HG02938 (cell line): ENCODE measurements at regions not wholly inside any gene's neighbourhood (a gene's known extent, or its start where the extent isn't known, plus 50 kb on each side); places are given as distances from the start of the nearest gene placed in this dataset.
"Not testable (repeated sequence)": the region's sequence is repeated elsewhere in the genome, so short reads cannot be mapped to it uniquely, and the experiment has no call there.

Source experiments
- ATAC-seq: cut with Tn5 transposase; IDR thresholded peaks from one replicate; pipeline ENCODE4 v1.9.1; 2021; ENCODE audit warnings: mild to moderate bottlenecking, moderate library complexity; ENCODE audit not compliant: unreplicated experiment

DNA sequence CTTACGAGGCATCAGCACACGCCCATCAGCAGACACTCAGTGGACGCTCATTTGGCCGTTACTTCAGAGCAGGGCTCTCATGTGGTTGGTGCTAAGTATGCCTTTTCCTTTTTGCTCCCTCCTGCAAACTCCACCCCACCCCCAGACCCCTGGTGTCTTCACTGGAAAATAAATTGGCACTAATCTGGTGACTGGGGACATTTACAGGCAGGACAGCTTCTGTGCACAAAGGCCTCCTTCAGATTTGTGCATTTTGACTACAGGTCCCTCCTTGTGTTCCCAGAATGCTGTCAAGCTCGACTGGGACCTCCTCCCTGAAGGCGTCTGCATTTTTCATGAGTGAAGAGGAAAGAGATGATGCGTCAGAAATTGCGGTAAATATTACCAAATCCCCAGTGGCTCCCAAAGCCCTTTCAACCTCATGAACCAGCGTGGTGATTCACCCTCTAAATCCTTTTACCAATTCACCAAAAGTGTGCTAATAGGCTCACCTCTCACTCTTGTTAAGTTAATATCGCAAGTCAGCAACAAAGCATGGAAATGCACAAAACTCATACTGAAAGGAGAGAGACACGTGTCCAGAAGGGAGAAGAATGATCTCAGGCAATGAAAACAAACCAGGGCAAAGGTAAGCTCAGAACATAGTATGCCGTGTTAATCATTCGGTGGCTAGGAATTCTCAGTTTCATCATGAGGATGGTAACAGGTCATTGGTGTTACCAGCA lies 119.0 kb downstream of the NKX6-1 start:
- no peak for ATAC-seq

DNA sequence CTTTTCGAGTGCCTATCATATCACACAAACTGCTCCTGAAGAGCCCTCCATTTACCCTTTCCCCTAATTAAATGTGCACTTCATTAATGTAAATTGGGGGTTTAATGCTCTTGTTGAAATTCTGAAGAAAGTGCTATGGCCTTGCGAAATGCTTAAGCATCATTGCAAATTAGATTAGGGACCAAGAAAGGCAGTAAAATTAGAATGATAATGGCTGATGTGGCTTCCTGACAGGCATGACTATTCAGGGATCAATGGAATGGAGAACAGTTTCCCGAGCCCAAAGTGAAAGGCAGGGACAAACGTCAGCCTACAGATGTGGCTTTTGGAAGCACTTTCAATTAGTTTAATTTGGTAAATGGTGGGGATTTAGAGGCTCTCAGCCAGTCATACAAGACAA lies 120.1 kb downstream of the NKX6-1 start:
- ATAC-seq, result no peak

DNA sequence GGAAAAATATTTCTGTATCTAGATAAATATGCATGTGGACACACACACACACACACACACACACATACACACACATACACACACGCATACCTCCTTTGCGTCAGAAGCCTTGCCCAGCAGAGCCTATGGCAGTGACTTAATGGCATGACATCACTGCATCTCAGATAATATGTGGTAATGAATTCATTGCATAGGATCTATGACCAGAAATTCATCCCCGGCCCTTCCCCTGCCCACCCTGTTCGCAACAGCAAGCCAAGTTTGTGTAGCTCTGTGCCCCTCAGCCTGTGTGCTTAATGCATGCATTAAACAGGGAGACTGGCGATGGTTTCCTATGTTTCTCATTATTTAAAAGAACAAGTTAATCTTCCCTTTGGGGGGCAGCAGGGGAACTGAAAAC lies 120.7 kb downstream of the NKX6-1 start:
- no peak for ATAC-seq

DNA sequence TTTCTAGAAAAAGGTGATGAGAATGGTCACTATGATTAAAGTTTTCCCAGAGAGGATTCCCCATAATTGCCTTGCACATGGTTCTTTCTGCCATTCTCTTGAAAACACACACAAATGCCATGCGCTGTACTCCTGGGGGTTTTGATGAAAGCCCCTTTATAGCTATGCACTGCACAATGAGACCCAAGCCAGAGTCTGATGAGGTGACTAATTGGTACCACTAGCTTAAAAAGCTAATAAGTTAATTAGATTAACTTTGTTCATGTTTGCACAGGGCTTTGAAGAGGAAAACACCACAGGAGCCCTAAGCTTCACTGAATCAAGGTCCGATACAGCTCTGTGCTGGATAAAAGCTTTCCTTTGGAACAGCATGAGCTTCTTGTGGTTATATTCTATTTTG lies 132.2 kb downstream of the NKX6-1 start:
- ATAC-seq, result no peak

DNA sequence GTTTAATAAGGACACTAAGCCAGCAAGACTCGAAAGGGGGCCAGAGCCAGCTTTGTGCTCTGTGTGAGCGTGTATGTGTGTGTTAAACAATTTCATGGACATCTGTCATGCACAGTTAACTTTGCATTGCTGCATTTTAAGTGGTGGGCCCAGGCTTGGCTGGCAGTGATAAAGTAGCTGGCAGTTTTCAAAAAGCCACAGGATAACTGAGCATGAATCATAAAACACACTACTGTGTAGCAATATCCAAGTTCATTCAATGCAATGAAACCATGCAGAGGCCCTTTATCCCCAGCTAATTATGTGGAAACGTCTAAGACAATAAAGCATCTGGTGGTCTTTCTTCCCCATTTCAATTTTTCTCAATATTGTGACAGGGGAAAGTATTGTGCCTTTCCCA lies 132.9 kb downstream of the NKX6-1 start:
- ATAC-seq, result no peak

DNA sequence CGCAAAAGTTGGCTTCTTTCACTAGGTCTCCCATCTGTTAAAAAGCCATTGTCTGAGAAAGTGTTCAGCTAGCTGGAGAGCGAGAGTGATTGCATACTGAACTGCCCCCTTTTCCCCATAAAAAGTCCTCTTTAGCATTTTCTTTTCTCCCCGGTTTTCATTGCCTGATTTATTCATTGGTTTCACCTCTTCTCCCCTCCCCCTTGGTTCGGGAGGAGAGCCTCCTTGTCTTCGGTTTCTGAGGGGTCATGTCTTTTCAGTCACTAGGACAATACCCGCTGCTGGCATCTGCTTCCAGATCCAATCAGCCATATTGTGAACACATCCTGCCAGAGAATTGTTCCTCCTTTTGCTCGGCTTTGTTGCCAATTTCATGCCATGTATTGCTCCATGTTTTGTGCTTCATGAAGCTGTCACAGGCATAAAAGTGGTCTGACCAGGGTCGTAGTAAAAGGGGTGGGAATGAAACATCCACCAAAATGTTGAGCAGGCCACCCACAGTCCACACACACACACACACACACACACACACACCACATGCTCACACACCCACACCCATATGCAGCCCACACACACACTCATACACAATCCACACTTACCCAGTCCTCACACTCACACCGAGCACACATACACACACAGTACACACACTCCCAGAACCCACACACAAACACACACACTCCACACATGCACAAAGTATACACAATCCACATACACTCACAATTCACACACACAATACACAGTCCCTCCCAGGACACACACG lies 136.0 kb downstream of the NKX6-1 start:
- ATAC-seq, result no peak

DNA sequence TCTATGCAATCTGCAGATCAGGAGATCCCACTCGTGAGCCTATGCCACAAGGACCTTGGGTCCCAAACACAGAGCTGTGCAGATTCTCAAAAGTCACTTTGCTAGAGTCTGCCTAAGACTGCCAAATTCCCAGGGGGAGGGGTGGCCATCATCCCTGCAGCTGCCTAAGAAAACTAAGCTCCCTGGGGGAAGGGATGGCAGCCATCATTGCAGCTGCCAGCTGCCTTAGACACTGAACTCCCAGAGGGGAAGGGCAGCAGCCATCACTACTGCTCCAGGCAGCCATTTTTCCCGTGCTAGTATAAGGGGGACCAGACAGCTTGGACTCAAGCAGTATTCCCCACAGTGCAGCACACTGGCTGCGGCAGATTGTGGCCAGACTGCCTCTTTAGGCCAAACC lies 156.9 kb downstream of the NKX6-1 start:
- no peak for ATAC-seq

DNA sequence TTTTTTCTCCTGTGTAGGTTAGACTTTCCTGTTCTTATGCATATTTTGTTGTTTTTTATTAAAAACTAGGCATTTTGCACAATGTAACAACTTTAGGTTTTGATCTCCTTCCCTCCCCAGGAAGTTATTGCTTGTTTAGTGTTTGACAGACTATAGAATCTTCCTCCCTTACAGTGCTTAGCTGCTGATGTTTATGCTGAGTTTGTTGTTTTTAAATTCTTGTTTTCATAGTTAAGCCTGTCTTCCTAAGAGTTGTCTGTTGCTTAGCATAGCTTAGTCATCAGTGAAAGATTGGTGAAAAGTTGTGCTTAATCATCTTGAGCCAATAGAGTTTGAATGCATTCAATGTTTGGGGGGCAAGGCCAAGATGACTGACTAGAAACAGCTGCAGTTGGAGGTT lies 157.5 kb downstream of the NKX6-1 start:
- no peak for ATAC-seq

DNA sequence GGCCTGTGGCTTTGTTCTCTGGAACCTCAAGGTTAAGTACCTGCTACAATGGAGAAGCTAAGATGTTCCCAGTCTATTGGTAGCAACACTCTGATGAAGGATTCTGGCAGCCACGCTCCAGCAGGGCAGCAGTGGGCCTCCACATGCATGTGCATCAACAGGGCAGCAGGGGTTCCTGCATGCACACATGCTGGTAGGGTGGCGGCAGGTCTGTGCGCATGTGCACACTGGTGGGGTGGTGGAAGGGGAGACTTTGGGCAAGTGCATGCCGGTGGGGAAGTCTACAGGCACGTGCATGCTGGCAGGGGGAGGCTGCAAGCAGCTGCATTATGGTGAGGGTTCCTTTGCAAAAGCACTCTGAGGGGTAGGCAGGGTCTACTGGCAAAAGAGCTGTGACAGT lies 160.7 kb downstream of the NKX6-1 start:
- no peak for ATAC-seq

DNA sequence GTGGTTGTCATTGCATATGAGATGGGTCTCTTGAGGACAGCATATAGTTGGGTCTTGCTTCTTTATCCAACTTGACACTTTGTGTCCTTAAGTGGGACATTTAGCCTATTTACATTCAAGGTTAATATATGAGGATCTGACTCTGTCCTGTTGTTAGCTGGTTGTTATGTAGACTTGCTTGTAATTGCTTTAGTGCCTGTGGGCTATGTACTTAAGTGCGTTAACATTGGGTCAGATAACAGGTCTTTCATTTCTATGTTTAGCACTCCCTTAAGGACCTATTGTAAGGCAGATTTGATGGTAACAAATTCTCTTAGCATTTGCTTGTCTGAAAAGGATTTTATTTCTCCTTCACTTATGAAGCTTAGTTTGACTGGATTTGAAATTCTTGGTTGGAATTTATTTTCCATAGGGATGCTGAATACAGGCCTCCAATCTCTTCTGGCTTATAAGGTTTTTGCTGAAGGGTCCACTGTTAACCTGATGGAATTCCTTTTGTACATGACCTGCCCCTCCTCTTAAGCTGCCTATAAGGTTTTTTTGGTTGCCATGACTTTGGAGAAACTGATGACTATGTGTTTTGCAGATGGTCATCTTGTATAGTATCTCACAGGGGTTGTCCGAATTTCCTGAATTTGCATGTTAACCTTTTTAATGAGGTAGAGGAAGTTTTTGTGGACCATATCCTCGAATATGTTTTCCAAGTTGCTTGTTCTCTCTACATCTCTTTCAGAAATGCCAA lies 162.0 kb downstream of the NKX6-1 start:
- ATAC-seq, result no peak

DNA sequence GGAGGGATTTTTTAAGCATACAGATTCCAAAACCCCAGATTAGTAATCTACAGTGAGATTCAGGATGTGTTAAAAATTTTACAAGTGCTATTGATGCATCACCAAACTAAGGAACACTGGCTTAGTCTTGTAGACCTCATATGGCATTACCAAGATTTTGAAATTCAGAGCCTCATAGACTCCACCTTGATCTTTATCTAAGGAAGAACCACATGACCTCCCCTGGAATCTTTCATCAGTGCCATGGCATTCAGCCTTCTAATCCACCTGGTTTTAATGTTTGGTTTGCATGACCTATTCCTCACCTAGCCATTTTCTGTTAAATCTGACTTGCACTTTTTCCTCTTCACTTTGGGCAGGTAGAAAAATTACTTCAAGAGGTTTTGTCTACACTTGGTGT lies 171.6 kb downstream of the NKX6-1 start:
- ATAC-seq, result no peak

DNA sequence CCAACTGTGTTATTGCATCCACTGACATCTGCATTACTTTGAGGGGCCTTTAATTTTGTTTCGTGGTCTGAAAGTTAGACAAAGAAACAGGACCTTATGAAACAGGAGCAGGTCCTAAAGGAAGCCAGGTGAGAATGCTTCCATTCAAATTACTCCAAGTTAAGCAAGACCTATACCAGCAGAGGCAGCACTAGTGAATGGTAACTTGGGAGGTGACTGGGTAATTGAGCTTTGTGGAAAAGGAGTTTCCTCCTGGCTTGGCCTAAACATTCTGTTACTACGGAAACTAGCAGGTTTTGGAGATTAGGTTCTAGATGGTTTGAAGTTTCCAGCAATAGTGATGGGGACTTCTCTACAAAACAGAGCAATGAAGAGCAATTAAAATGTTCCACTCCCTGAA lies 173.5 kb downstream of the NKX6-1 start:
- ATAC-seq, result no peak

DNA sequence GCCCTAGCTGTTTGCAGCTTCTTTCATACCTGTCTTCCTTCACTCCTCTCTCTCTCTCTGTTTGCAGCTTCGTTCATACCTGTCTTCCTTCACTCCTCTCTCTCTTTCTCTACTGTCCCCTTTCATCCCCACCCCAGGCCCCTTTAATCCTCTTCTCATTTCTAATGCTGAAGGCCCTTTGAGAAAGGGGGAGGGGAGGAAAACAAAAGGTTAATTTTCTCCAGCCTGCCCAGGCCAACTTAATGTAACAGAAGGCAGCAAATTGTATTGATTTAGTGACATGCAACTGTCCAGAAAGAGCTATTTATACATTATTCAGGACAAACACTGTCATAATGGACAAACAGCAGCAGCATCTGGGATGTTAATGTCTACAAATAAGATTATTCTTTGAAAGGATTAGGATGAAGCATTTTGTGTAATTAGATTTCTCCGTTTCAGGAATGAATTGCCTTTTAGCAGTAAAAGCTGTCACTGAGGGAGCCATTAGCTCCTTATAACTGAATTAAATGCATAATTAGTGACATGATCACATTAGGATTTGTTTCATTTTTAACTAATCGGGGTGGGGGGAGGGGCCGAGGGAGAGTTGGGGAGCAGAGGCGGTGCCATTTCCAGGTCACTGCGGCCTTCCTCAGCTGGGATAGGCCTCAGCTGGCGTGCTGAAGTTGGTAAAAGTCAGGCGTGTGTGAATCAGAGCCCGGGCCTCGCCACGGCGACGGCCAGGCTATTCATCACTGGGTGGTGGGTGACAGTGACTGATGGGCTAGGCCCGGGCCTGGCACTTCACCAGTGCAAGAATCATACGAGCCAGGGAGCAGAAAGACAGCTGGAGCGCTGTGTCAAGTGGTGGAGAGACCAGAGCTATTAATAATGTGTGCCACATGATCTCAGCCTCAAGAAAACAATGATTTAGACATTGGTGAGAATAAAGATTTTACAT lies 174.5 kb downstream of the NKX6-1 start:
- no peak for ATAC-seq

DNA sequence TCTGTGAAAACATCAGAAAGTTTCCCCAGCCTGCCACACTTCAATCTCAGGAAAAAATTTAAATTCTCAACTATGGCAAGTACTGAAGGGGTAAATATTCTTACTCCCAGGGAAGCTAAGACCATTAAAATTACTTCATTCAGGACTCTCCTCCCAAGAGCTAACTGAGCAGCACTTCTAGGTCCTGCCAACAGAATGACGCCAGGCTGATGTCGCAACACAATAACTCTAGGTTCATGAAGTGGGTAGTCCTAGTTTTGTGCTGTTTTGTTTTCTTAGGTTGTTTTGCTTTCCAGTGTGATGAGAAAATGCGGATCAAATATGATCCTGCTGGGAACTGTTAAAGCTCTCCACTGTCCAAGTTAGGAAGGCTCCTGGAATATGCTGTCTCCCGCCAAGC lies 180.0 kb downstream of the NKX6-1 start:
- ATAC-seq, result no peak

DNA sequence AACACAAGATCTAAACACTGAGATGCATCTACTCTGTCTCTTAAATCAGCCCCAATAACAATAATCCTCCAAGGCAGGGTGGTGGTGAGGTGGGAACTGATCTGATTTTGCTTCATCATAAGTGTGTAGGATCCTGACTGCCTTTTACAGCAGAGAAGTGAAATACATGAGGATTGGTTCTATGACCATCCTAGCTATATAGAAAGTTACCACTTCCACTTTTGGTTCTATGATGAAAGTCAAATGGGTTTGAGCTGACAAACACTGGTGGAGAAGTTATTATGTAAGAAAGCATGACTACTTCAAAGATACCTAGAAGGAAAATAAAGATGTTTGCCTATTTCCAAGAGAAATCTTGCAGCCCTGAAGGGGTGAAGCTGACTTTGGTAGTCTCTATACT lies 181.6 kb downstream of the NKX6-1 start:
- no peak for ATAC-seq

DNA sequence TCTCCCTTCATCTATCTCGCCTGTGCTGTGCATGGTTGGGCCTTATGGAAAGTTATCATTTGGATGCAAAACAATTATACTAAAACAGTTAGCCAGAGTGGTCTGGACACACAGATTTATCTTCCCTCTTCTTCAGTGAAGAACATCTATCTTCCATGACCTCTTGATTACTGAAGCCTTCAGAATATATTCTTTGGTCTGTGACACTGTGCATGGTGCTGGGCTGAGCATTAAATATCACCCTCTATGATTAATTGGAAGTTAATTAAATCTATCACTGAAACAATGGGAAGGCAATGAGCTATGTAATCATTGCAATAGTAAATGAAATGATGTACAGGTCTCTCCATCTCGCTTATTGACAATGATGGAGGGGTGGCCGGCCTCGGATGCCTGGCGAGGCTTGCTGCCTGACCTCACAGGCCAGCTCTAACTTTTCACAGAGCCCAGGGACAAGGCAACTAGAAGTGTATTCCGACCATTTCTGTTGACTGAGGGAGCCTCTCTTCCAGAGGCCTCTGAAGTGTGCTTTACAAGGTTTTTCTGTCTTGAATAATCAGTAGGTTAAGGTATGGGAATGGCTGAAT lies 186.6 kb downstream of the NKX6-1 start:
- no peak for ATAC-seq

DNA sequence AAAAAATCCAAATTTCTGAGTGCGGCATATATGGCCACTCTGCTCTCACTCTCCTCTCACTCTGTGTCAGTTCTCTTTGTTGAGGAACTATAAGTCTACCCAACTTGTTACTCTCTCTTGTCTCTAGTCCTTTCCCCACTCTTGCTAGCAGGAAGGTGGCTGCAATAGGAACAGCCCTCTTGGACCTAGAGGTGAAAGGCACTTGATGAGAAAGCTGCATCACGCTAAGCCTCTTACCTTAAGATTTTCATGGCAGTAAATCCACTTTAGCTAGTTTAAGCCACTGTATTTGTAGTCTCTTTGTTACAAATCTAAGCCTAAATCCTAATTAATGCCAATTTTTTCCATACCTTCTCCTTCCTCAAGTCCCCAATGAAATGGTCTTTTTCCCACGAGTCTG lies 189.9 kb downstream of the NKX6-1 start:
- ATAC-seq, result no peak

DNA sequence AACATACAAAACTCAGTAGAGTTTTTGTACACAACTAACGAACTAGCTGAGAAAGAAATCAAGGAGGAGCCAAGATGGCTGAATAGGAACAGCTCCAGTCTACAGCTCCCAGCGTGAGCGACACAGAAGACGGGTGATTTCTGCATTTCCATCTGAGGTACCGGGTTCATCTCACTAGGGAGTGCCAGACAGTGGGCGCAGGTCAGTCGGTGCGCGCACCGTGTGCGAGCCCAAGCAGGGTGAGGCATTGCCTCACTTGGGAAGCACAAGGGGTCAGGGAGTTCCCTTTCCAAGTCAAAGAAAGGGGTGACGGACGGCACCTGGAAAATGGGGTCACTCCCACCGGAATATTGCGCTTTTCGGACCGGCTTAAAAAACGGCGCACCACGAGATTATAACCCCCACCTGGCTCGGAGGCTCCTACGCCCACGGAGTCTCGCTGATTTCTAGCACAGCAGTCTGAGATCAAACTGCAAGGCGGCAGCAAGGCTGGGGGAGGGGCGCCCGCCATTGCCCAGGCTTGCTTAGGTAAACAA lies 200.3 kb downstream of the NKX6-1 start:
- not testable (repeated sequence) for ATAC-seq

DNA sequence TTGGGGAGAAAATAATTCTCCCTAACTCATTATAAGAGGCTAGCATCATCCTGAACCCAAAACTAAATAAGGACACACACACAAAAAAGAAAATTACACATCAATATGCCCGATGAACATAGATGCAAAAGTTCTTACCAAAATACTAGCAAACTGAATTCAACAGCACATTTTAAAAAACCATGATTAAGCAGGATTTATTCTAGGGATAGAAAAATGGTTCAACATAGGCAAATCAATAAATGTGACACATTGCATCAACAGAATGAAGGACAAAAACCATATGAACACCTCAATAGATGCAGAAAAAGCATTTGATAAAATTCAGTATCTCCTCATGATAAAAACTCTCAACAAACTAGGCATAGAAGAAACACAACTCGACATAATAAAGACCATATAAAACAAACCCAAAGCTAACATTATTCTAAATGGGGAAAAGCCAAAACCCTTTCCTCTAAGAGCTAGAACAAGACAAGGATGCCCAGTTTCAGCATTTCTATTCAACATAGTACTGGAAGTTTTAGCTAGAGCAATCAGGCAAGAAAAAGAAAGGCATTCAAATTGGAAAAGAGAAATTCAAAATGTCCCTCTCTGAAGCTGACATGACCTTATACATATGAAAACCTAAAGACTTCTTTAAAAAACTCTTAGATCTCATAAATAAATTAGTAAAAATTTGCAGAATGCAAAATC lies 200.9 kb downstream of the NKX6-1 start:
- ATAC-seq, result no peak

DNA sequence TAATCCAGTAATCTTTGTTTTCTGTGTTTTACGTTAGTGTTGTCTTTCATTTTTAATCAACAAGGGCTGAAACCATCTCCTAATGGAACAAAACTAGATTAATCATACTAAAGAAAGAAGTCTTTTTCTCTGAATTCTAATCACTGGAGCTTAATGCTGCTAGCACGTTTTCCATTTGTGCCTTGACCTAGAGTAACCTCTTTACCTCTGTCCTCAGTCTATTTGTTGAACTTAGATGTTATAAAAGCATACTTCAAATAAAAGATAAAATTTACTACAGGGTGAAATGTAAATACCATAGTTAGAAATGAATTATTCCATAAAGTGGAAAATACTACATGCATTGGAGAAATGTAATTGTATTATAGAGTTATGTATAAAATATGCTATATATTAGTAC lies 207.1 kb downstream of the NKX6-1 start:
- no peak for ATAC-seq
